Thyroid gland (tissue), 4 donors: ENCODE measurements at regions not wholly inside any gene's neighbourhood (a gene's known extent, or its start where the extent isn't known, plus 50 kb on each side); places are given as distances from the start of the nearest gene placed in this dataset.

Experiments
- DNase-seq, 2 donors: peaks; one replicate each; pipeline ENCODE4 v3.0.0-alpha.2; 2019
- H3K27ac ChIP-seq, 3 donors: fragments of 200-600 bp; sonication (generic); 1 replicate in 2 of 3; 2 replicates in 1 of 3; pipeline ENCODE4 v1.5.1; 2016 to 2019; ENCODE audit warnings: mild to moderate bottlenecking in 1 of 3, moderate library complexity in 1 of 3
- H3K27me3 ChIP-seq: fragments of 200-600 bp; sonication (generic); one replicate; pipeline ENCODE4 v1.5.1; 2019
- H3K36me3 ChIP-seq, 2 donors: fragments of 200-600 bp; sonication (generic); one replicate each; pipeline ENCODE4 v1.5.1; 2016 to 2019
- H3K4me1 ChIP-seq, 2 donors: fragments of 200-600 bp; sonication (generic); one replicate each; pipeline ENCODE4 v1.5.1; 2017 to 2019
- H3K4me3 ChIP-seq, 3 donors: fragments of 200-600 bp; sonication (generic); replicated peaks in 1 of 3; 1 replicate in 2 of 3; 2 replicates in 1 of 3; pipeline ENCODE4 v1.5.1; 2016; ENCODE audit warnings: mild to moderate bottlenecking in 1 of 3
- H3K9me3 ChIP-seq: fragments of 200-600 bp; sonication (generic); one replicate; pipeline ENCODE4 v1.5.1; 2017
- CTCF ChIP-seq, 6 experiments: fragments of 200-600 bp in 3 of 6; fragments of 450-650 bp in 3 of 6; sonication (generic) in 3 of 6; IDR thresholded peaks; one replicate each; pipeline ENCODE4 v1.5.1; 2016 to 2019; ENCODE audit warnings: antibody characterized with exemption in 6 of 6, mild to moderate bottlenecking in 2 of 6, inconsistent platforms in 1 of 6, moderate library complexity in 1 of 6
- POLR2A ChIP-seq, 2 donors: fragments of 450-650 bp; IDR thresholded peaks; one replicate each; pipeline ENCODE4 v1.6.1; 2017; ENCODE audit warnings: antibody characterized with exemption in 2 of 2, mild to moderate bottlenecking in 2 of 2, moderate library complexity in 1 of 2
- WGBS, 2 donors: methylation state at CpG; one replicate each; pipeline ENCODE4 v1.1.5; 2017; 5-methylcytosine and 5-hydroxymethylcytosine counted together
- intact Hi-C: fragments of 100-400 bp; cut with DNase I; formaldehyde crosslinking; loops from one replicate; pipeline ENCODE4 v1.15.1; 2023

GRCh38 chr10:43756341-43756740 is 107.7 kb upstream of the ZNF32 start:
- Histone ChIP-seq H3K4me3 (no peak overlapping the region), H3K27ac (no peak overlapping the region), H3K36me3 (no peaks in the 10 kb centered on the region), H3K4me1 (no peaks in the 10 kb centered on the region), H3K9me3 (no peaks in the 10 kb centered on the region), H3K27me3 (no peaks in the 10 kb centered on the region)
- TF ChIP-seq POLR2A (IDR thresholded peaks at IDR 0.05) (no peak), CTCF (IDR thresholded peaks at IDR 0.05) (no peak)
- intact Hi-C loops: no loop called here
- no peak for DNase-seq
- WGBS, 2 donors: 62 to 81% methylated on average over 3 of the region's 3 CpGs

GRCh38 chr10:43754569-43755260 is 106.0 kb upstream of the ZNF32 start:
- 76 to 82% methylated on average over 8 of the region's 8 CpGs for WGBS, 2 donors
- Histone ChIP-seq H3K9me3 (no peaks in the 10 kb centered on the region), H3K4me3 (no peak overlapping the region), H3K27me3 (no peaks in the 10 kb centered on the region), H3K4me1 (no peaks in the 10 kb centered on the region), H3K36me3 (no peaks in the 10 kb centered on the region), H3K27ac (no peak overlapping the region)
- no peak for DNase-seq
- intact Hi-C loops: no loop called here
- TF ChIP-seq CTCF (IDR thresholded peaks at IDR 0.05) (no peak), POLR2A (IDR thresholded peaks at IDR 0.05) (no peak)

GRCh38 chr10:43753397-43754061 is 104.8 kb upstream of the ZNF32 start:
- DNase-seq: no peak
- intact Hi-C loops: no loop called here
- H3K4me1 ChIP-seq: no peaks in the 10 kb centered on the region
- 80 to 91% methylated on average over 10 to 12 of the region's 18 CpGs for WGBS, 2 donors
- no peaks in the 10 kb centered on the region for H3K9me3 ChIP-seq
- TF ChIP-seq CTCF (IDR thresholded peaks at IDR 0.05): no peak
- TF ChIP-seq POLR2A (IDR thresholded peaks at IDR 0.05): no peak
- H3K27ac ChIP-seq: no peak overlapping the region
- H3K27me3 ChIP-seq: no peaks in the 10 kb centered on the region
- H3K4me3 ChIP-seq: no peak overlapping the region
- H3K36me3 ChIP-seq: no peaks in the 10 kb centered on the region

- H3K27ac ChIP-seq: no peak overlapping the region
- no peaks in the 10 kb centered on the region for H3K36me3 ChIP-seq
- H3K4me3 ChIP-seq: no peak overlapping the region
- TF ChIP-seq POLR2A (IDR thresholded peaks at IDR 0.05): no peak
- WGBS, 2 donors: 82 to 100% methylated on average over 1 of the region's 1 CpG
- no peaks in the 10 kb centered on the region for H3K4me1 ChIP-seq
- intact Hi-C loops: no loop called here
- no peaks in the 10 kb centered on the region for H3K9me3 ChIP-seq
- no peaks in the 10 kb centered on the region for H3K27me3 ChIP-seq
- no peak for DNase-seq
Measured at GRCh38 chr10:43752682-43753081, 104.0 kb upstream of the ZNF32 start.

- H3K4me1 ChIP-seq: no peaks in the 10 kb centered on the region
- TF ChIP-seq CTCF (IDR thresholded peaks at IDR 0.05) (no peak), POLR2A (IDR thresholded peaks at IDR 0.05) (no peak)
Measured at GRCh38 chr10:43751646-43752045, 103.0 kb upstream of the ZNF32 start.

More at GRCh38 chr10:43751646-43752045, 103.0 kb upstream of the ZNF32 start:
- intact Hi-C loops: no loop called here
- Histone ChIP-seq H3K27me3 (no peaks in the 10 kb centered on the region), H3K36me3 (no peaks in the 10 kb centered on the region), H3K27ac (no peak overlapping the region), H3K4me3 (no peak overlapping the region), H3K9me3 (no peaks in the 10 kb centered on the region)
- no peak for DNase-seq
- WGBS, 2 donors: 93% methylated on average over 5 of the region's 5 CpGs; no CpG with 5 or more reads in 1 of the 2 donors
